LHCN-M2 (cell line): ENCODE measurements at regions not wholly inside any gene's neighbourhood (a gene's known extent, or its start where the extent isn't known, plus 50 kb on each side); places are given as distances from the start of the nearest gene placed in this dataset.

Experiments
- DNase-seq: peaks from one replicate; pipeline ENCODE4 v3.0.0-alpha.2; 2012; ENCODE audit warnings: low read depth

DNA sequence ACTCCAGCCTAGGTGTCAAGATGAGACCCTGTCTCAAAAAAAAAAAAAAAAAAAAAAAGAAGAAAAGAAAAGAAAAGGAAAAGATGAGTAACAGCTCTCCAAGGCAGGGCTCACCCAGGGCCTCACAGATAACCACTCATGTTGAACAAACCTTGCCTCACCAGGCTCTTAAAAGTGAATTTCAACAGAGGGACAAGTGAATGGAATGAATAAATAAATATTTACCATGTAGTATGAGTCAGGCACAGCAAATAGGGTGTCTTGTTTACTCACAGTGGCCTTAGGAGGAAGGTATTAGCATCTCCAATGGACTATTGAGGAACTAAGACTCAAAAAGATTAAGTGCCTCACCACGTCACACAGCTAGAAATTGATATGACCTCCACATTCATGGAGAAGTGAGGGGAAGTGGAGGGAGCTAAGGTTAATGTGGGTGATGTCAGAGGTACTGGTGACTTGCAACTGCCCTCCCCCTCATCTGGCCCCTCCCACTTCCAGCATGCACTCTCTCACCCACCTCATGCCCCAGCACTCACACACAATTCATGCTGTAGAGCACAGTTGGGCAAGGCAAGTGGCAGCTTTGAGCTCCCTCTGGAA lies 255.5 kb downstream of the UACA start:
- DNase-seq, result peak; percentile 57

GRCh38 chr15:70505936-70506912 lies 257.1 kb downstream of the UACA start:
- DNase-seq, result no peak

DNA sequence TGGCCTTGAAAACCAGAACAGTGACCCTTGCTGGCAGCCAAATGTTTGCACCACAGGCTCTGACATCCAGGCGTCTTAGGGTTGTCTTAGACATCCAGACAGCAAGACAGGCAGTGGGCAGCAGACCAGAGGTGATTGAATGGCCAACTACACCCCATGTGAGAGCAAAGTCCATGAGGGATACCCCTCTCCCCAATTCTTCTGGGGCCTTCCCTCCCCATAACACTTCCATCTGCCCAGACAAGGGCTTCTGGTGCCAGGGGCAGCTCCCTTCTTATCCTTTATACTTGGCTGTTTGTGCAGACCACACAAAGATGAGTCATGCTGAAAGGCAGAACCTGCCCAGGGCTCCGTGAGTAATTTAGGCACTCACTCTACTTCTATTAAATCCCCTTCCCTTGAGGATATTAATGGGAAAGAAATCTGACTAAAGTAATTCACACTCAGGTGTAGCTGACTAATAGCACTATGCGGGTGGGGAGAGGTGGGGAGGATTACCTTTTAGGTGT lies 257.9 kb downstream of the UACA start:
- peak; percentile 87 for DNase-seq

GRCh38 chr15:70504988-70505387 lies 258.4 kb downstream of the UACA start:
- DNase-seq, result no peak

GRCh38 chr15:70504299-70504951 lies 258.9 kb downstream of the UACA start:
- DNase-seq, result peak; percentile 94

GRCh38 chr15:70503798-70504298 lies 259.5 kb downstream of the UACA start:
- DNase-seq, result no peak

GRCh38 chr15:70503073-70503745 lies 260.1 kb downstream of the UACA start:
- DNase-seq, result no peak

- DNase-seq, result no peak
Measured at GRCh38 chr15:70502529-70502928, 260.8 kb downstream of the UACA start.

DNA sequence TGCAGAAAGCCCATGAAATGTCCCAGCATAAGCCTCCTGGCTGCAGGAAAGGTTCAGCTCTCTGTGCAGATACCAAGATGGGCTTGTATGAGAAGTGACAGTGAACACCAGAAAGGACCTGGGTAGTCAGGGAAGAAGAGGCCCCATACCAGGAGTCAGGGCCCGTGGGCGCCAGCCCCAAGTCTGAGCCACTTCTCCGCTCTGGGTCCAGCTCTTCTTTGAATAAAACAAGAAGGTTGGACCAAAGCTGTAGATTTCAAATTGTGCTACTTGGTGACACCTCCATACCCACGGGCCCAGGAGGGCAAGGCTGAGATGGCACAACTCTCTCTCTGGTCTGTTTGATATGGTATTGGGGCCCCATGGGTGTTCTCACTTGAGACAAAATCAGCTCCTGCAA lies 261.5 kb downstream of the UACA start:
- no peak for DNase-seq

- DNase-seq, result no peak
Measured at GRCh38 chr15:70501121-70501727, 262.1 kb downstream of the UACA start.

DNA sequence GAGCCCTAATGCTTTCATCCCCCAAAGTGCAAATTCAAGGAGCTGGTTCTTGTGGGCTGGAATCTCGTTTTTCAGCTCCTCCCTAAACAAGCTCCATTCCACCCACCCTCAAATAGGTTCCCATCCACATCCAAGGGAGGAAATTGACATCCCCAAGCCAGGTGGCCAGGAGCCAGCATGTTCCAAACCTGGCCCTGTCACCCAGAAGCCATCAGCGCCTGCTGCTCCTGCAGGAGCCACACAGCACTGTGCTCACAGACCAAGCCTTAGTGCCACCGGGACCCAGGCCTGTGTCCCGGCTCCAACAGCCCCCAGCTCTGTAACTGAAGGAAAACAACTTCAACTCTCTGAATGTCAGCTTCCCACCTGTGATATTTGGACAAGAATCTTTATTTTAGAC lies 263.6 kb downstream of the UACA start:
- no peak for DNase-seq

GRCh38 chr15:70498096-70498626 lies 265.2 kb downstream of the UACA start:
- no peak for DNase-seq

DNA sequence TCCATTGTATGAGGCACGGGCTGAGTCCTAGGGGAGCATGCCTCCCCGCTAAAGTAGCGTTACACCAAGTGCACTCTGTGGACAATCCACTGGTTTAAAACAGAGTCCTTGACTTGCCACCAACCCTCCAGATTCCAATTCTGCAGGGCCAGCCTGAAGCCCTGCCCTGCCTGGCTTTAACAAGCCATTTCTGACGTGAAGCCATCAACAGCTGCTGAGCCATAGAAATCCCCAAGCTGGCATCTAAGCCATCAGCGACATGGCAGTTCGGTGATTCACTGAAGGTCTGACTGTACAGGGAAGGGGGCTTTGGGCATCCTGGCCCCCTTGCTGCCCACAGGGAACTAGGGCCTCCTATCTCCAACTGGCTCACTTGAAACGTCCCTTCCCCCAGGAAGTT lies 265.7 kb downstream of the UACA start:
- no peak for DNase-seq

- no peak for DNase-seq
Measured at GRCh38 chr15:70495991-70496599, 267.3 kb downstream of the UACA start.

DNA sequence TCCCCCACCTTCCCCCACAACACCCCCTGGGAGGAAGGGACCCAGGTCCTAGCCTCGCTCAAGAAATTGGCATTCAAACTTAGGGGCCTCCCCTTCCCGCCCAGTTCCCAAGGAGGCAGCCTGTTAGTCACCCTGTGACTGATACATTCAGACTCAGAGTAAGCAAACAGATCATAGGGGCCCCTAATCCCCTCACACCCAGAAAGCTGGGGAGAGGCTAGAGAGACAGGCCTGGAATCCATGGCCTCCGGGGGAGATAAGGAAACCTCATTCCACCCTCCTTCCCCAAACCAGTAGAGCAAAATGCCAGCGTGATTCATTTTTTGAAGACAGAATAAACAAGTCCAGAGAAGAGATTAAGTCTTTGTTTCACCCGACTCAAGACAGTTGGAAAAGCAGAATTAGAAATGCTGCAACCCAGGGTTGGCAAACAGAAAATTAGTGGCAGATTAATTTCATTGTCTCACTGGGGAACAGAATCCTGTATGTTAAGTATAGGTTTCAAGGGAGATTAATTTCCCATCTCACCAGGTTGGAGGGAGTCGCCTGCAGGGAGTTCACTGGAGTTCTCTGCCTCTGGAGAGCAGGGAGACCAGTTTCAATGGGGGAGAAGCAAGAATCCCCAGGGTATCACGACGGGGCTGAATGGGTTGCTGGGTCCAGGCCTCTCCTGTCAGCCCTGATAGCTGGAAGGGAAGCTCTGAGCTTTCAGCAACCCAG lies 268.3 kb downstream of the UACA start:
- DNase-seq, result peak; percentile 95

DNA sequence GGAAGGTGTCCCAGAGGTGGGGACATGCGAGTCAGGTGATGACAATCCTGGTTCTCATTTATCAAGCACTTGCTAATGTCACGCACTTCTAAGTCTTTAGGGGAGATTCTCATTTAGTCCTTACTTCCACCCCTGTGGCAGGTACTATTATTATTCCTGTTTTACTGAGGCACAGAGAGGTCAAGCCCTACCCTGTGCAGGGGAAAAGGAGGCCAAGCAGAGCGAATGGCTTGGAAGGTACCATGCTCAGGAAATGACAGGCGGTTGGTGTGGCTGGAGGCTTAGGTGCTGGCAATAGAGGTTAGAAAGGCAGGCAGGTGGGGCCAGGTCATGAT lies 268.9 kb downstream of the UACA start:
- no peak for DNase-seq

DNA sequence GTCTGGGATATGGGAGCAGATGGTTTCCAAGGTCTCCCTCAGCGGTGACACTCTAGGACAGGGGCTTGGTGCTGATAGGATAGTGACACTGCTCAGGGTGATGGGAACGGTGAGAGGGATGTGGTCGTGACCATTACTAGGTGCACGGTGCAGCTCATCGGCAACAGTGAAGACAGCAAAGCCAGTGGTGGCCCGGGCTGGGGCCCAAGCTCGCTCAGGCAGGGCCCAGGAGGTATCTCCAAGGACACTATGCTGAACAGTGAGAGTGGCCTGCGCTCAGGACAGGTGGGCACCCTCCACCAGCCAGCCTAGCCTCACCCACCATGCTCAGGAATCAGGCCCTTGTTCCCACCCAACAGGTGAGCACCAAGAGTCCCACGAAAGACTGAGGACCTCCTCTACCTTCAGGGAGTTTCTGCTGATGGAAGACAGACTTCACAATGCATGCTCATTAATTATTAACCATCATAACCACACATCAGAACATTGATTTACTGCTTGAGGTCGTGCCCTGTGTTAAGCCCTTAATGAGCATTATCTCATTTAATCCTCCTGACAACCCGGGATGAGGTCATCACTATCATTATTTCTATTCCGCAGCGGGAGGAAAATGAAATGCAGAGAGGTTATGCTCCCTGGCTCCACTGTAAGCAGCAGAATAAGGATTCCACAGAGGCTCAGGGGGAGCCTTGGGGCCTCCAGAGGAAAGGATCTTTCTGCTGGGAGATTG lies 269.4 kb downstream of the UACA start:
- no peak for DNase-seq

- DNase-seq, result no peak
Measured at GRCh38 chr15:70493376-70493775, 270.0 kb downstream of the UACA start.
